ENCODE measurements at regions not wholly inside any gene's neighbourhood (a gene's known extent, or its start where the extent isn't known, plus 50 kb on each side); places are given as distances from the start of the nearest gene placed in this dataset.

DNA sequence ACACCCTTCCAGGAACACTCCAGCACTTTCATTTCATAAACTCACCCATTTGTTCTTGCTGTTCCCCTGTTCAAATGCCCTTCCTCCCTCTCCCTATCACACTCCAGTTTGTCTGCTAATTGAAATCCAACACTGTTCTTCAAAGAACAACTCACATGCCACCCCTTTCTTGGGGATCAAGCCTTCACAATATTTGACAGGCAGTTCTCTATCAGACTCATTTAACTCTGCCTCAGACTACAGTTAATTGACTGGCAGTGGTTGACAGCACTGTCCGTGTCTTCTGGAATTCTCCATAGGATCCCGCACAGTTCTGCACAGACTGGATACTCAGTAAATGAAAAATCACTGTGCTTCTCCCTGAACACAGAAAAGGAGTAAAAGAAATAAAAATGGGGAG, 87.8 kb downstream of the PMP22 start:
- peaks cover 11% of the 10 kb centered on the region for H3K4me1 ChIP-seq (ENCODE audit: insufficient read depth, low read length)

DNA sequence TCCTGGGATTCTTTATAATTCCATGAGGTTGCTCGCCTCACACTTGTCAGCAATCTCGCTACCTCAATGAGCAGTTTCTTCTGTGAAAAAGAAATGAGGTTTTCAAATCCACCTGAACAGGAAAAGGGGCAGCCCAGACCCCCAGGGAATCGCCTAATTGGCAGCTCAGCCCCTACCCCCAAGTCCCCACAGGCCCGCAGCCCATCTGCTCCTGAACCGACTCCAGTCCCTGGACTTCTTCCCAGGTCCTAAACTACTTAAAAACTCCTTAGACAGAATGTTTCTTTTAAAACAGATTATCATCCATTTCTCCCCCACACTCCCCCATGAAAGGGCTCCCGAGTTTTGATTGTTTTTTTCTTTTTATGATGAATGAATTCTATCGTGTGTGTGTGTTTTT, 89.8 kb downstream of the PMP22 start:
- Histone ChIP-seq H3K4me3 (ENCODE audit: low read length) (no peak overlapping the region), H3K27me3 (ENCODE audit: insufficient read depth, low read length) (no peaks in the 10 kb centered on the region), H3K27ac (ENCODE audit: low read length) (no peak overlapping the region), H3K4me1 (ENCODE audit: insufficient read depth, low read length) (peaks cover 11% of the 10 kb centered on the region), H3K9me3 (ENCODE audit: insufficient read depth, low read depth, low read length) (0 out of 2 replicates have a peak, but pooled peaks cover 4% of the 10 kb centered on the region), H3K36me3 (ENCODE audit: insufficient read depth, low read depth, low read length) (no peaks in the 10 kb centered on the region), H3K9ac (ENCODE audit: low read depth, low read length) (no peak overlapping the region)

More for the DNA sequence above, 87.8 kb downstream of the PMP22 start:
- Histone ChIP-seq H3K4me3 (ENCODE audit: low read length) (no peak overlapping the region), H3K9me3 (ENCODE audit: insufficient read depth, low read depth, low read length) (0 out of 2 replicates have a peak, but pooled peaks cover 4% of the 10 kb centered on the region), H3K27me3 (ENCODE audit: insufficient read depth, low read length) (no peaks in the 10 kb centered on the region), H3K9ac (ENCODE audit: low read depth, low read length) (no peak overlapping the region), H3K27ac (ENCODE audit: low read length) (no peak overlapping the region), H3K36me3 (ENCODE audit: insufficient read depth, low read depth, low read length) (no peaks in the 10 kb centered on the region)

DNA sequence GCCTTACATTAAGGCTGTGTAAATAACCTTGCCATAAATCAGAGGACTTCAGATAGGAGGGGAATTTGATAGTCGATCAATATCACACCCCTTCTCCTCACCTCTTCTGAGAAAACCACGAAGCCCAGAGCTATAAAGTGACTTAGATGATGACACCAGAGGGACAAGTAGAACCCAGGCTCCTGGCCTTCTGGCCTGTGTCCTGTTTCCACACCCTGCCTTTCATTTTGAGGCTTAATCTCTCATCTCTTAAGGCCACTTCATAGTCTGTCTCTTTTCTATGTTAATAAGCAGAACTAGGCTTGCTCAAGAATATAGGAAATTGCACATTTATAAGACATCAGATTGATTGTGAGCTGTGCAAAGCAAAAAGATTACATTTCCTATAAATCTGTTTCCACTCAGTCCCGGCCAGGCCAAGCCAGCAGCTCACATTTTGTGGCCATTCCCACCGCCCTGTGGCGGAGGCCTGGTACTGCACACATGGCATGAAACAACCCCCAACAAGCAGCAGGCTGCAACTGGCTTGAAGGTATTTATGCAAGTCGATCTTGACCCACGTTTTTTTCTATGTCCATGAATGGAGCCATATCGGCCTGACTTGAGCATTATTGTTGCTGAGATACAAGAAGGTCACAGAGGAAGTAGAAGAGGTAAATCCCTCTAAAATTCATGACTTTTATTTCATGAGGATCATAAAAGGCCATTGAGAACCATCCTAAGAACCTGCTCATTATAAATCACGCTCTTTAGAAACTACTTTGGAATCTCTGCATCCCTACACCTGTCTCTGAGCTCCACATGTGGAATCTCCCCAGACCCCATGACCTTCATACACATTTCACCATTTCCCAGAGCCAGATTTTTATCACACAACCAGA, 93.7 kb downstream of the PMP22 start:
- H3K27ac ChIP-seq (ENCODE audit: low read length) = no peak overlapping the region
- H3K4me1 ChIP-seq (ENCODE audit: insufficient read depth, low read length) = peaks cover 6% of the 10 kb centered on the region; the same call in 1 of the 2 replicates
- no peaks in the 10 kb centered on the region for H3K36me3 ChIP-seq (ENCODE audit: insufficient read depth, low read depth, low read length)
- H3K27me3 ChIP-seq (ENCODE audit: insufficient read depth, low read length) = no peaks in the 10 kb centered on the region
- no peak overlapping the region for H3K9ac ChIP-seq (ENCODE audit: low read depth, low read length)
- H3K9me3 ChIP-seq (ENCODE audit: insufficient read depth, low read depth, low read length) = 0 out of 2 replicates have a peak, but pooled peaks cover 4% of the 10 kb centered on the region
- H3K4me3 ChIP-seq (ENCODE audit: low read length) = no peak overlapping the region

DNA sequence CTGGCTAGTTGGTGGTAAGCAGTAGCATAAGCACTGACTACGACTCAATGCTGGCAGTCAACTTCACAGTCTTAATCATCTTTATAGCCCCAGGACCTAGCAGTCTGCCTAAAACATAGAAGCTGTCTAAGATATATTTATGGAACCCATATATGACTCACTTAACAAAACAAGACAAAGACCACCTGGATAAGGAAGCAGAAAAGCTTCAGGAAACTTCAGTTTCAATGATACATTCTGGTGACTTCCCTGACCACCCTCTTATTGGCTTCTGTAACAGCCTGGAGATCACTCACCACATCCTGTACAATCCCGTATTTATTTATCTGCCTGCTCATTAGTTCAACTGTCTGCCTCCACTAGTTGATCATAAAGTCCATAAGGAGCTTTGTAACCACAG, 95.5 kb downstream of the PMP22 start:
- Histone ChIP-seq H3K4me1 (ENCODE audit: insufficient read depth, low read length) (peaks cover 6% of the 10 kb centered on the region; the same call in 1 of the 2 replicates), H3K4me3 (ENCODE audit: low read length) (no peak overlapping the region), H3K36me3 (ENCODE audit: insufficient read depth, low read depth, low read length) (no peaks in the 10 kb centered on the region), H3K27ac (ENCODE audit: low read length) (no peak overlapping the region), H3K9ac (ENCODE audit: low read depth, low read length) (no peak overlapping the region), H3K9me3 (ENCODE audit: insufficient read depth, low read depth, low read length) (0 out of 2 replicates have a peak, but pooled peaks cover 4% of the 10 kb centered on the region), H3K27me3 (ENCODE audit: insufficient read depth, low read length) (no peaks in the 10 kb centered on the region)

DNA sequence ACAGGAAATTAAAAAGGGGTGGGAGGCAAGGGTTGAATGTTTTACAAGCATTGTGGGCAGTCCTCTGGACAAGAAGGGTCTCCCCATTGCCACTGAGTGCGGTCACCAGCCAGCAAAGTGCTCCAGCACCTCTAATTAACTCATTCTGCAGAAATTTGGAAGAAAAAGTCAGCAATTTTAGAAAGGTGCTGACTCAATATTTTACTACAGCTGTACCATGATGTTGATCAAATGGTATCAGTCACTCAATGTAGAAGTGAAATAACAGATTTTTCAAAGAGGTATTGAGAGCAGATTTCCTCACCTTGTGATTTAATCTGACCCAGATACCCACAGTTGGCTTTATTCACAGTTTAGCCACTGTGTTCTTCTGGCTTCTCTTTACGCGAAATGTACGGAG, 96.7 kb downstream of the PMP22 start:
- Histone ChIP-seq H3K36me3 (ENCODE audit: insufficient read depth, low read depth, low read length) (no peaks in the 10 kb centered on the region), H3K9ac (ENCODE audit: low read depth, low read length) (no peak overlapping the region), H3K4me3 (ENCODE audit: low read length) (no peak overlapping the region), H3K4me1 (ENCODE audit: insufficient read depth, low read length) (peaks cover 6% of the 10 kb centered on the region; the same call in 1 of the 2 replicates), H3K27me3 (ENCODE audit: insufficient read depth, low read length) (no peaks in the 10 kb centered on the region), H3K9me3 (ENCODE audit: insufficient read depth, low read depth, low read length) (0 out of 2 replicates have a peak, but pooled peaks cover 4% of the 10 kb centered on the region), H3K27ac (ENCODE audit: low read length) (no peak overlapping the region)

DNA sequence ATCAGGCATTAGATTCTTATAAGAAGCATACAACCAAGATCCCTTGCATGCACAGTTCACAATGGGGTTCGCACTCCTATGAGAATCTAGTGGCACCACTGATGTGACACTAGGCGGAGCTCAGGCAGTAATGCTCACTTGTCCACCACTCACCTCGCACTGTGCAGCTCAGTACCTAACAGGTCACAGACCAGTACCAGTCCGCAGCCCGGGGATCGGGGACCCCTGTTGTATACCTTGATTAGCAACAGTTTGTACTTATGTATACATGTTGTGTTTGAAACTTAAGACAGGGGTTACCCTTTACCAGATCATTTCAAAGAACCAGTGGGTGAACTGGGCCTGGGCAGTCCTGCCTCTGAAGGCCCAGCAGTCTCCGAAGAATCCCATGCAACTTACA, 103.7 kb downstream of the PMP22 start:
- no peaks in the 10 kb centered on the region for H3K9me3 ChIP-seq (ENCODE audit: insufficient read depth, low read depth, low read length)
- no peak overlapping the region for H3K9ac ChIP-seq (ENCODE audit: low read depth, low read length)
- no peak overlapping the region for H3K27ac ChIP-seq (ENCODE audit: low read length)
- H3K4me3 ChIP-seq (ENCODE audit: low read length) = no peak overlapping the region
- no peaks in the 10 kb centered on the region for H3K36me3 ChIP-seq (ENCODE audit: insufficient read depth, low read depth, low read length)
- no peaks in the 10 kb centered on the region for H3K4me1 ChIP-seq (ENCODE audit: insufficient read depth, low read length)
- no peaks in the 10 kb centered on the region for H3K27me3 ChIP-seq (ENCODE audit: insufficient read depth, low read length)

DNA sequence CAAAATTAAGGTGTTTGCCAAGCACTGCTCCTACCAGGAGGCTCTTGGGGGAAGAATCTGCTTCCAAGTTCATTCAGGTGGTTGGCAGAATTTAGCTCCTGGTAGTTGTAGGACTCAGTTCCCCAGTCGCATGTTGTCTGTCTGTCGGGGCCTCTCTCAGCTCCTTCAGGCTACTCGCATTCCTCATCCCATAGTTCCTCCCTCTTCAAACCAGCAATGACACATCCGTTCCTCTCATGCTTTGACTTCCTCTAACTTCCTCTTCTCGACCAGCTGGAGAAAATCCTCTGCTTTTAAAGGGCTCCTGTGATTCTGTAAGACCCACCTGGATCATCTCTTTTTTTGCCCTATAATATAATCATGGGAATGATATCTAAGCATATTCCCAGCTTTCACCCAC, 108.1 kb downstream of the PMP22 start:
- no peaks in the 10 kb centered on the region for H3K36me3 ChIP-seq (ENCODE audit: insufficient read depth, low read depth, low read length)
- no peaks in the 10 kb centered on the region for H3K27me3 ChIP-seq (ENCODE audit: insufficient read depth, low read length)

DNA sequence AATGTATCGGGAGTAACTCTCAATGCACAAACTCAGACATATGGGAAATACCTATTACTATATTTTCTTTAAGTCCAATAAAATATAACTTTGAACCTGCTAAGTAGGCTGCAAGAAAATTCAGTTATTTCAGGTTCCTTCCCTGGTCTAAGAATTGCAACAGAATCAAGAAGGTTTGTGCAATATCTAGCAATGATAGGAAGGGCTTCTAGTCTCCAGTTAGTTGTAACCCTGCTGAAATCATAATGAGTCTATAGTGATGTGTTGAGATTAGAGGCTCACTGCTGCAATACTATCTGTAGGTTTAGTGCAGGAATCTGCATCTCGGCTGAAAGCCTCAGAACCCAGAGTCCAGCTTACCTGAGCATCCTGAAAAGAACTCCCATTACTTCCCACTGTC, 110.5 kb downstream of the PMP22 start:
- Histone ChIP-seq H3K9ac (ENCODE audit: low read depth, low read length) (no peak overlapping the region), H3K4me3 (ENCODE audit: low read length) (no peak overlapping the region), H3K9me3 (ENCODE audit: insufficient read depth, low read depth, low read length) (no peaks in the 10 kb centered on the region), H3K4me1 (ENCODE audit: insufficient read depth, low read length) (no peaks in the 10 kb centered on the region), H3K27ac (ENCODE audit: low read length) (no peak overlapping the region), H3K36me3 (ENCODE audit: insufficient read depth, low read depth, low read length) (no peaks in the 10 kb centered on the region), H3K27me3 (ENCODE audit: insufficient read depth, low read length) (no peaks in the 10 kb centered on the region)

More for the DNA sequence above, 108.1 kb downstream of the PMP22 start:
- H3K9me3 ChIP-seq (ENCODE audit: insufficient read depth, low read depth, low read length) = no peaks in the 10 kb centered on the region
- no peaks in the 10 kb centered on the region for H3K4me1 ChIP-seq (ENCODE audit: insufficient read depth, low read length)
- H3K9ac ChIP-seq (ENCODE audit: low read depth, low read length) = no peak overlapping the region
- H3K27ac ChIP-seq (ENCODE audit: low read length) = no peak overlapping the region
- no peak overlapping the region for H3K4me3 ChIP-seq (ENCODE audit: low read length)

DNA sequence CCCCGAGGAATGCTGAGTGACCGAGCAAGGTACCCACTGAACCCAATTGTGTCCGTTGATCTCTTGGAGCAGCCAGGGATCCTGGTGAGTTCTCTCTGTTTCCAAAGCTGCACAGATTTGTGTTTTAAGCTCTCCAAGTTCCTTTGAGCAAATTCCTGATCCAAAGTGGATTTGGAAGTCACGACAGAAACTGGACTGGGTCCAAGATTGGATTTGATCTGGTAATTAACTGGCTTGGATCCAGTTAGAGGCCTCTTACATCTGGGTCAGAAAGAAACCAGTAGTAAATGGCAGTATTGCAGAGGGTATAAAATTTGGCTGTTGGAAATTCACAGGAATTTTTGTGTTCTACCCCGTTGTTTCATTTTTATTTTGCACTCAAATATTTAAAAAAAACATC, 119.5 kb downstream of the PMP22 start:
- no peaks in the 10 kb centered on the region for H3K4me1 ChIP-seq (ENCODE audit: insufficient read depth, low read length)
- H3K9ac ChIP-seq (ENCODE audit: low read depth, low read length) = no peak overlapping the region
- no peaks in the 10 kb centered on the region for H3K27me3 ChIP-seq (ENCODE audit: insufficient read depth, low read length)
- H3K27ac ChIP-seq (ENCODE audit: low read length) = no peak overlapping the region
- no peaks in the 10 kb centered on the region for H3K9me3 ChIP-seq (ENCODE audit: insufficient read depth, low read depth, low read length)
- no peaks in the 10 kb centered on the region for H3K36me3 ChIP-seq (ENCODE audit: insufficient read depth, low read depth, low read length)
- H3K4me3 ChIP-seq (ENCODE audit: low read length) = no peak overlapping the region

DNA sequence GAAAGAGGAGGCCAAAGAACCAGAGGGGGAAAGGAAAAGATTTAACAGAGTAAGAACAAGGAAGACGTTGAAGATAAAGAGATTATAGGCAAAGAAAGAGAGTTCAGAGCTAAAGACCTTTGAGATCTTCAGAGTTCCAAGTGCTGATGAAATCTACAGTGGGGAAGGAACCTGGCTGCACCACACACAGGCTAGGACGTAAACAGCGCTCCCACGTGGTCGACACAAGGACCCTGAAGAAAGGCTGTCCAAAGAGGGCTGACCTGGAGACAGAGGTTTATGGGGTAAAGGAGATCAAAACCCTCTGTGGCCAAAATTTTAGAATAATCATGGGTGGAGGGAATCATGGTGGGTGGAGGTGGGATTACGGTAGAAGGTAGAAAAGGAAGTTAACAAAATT, 121.6 kb downstream of the PMP22 start:
- no peaks in the 10 kb centered on the region for H3K9me3 ChIP-seq (ENCODE audit: insufficient read depth, low read depth, low read length)
- H3K27ac ChIP-seq (ENCODE audit: low read length) = no peak overlapping the region
- no peak overlapping the region for H3K4me3 ChIP-seq (ENCODE audit: low read length)
- no peaks in the 10 kb centered on the region for H3K27me3 ChIP-seq (ENCODE audit: insufficient read depth, low read length)
- H3K4me1 ChIP-seq (ENCODE audit: insufficient read depth, low read length) = no peaks in the 10 kb centered on the region
- H3K9ac ChIP-seq (ENCODE audit: low read depth, low read length) = no peak overlapping the region
- no peaks in the 10 kb centered on the region for H3K36me3 ChIP-seq (ENCODE audit: insufficient read depth, low read depth, low read length)

DNA sequence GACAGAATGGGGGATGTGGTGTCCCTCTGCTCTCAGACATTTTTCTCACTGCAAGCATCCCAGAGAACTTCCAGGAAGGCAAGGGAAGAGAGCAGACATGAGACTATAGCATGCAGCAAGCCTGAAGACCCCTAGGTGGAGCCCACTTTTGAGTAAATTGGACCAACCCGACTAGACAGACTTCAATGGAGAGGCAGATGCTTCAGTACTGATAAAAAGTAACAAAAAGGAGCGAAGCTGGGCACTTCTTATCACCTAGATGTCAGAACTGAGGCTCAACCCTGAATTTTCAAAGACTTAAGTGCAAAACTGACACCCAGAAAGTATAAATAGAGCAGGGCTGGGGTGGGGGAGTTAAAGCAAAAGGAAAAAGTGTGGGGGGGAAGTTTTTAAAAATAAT, 130.8 kb downstream of the PMP22 start:
- Histone ChIP-seq H3K27me3 (ENCODE audit: insufficient read depth, low read length) (no peaks in the 10 kb centered on the region), H3K27ac (ENCODE audit: low read length) (no peak overlapping the region), H3K9me3 (ENCODE audit: insufficient read depth, low read depth, low read length) (no peaks in the 10 kb centered on the region), H3K36me3 (ENCODE audit: insufficient read depth, low read depth, low read length) (no peaks in the 10 kb centered on the region), H3K9ac (ENCODE audit: low read depth, low read length) (no peak overlapping the region), H3K4me1 (ENCODE audit: insufficient read depth, low read length) (no peaks in the 10 kb centered on the region), H3K4me3 (ENCODE audit: low read length) (no peak overlapping the region)

DNA sequence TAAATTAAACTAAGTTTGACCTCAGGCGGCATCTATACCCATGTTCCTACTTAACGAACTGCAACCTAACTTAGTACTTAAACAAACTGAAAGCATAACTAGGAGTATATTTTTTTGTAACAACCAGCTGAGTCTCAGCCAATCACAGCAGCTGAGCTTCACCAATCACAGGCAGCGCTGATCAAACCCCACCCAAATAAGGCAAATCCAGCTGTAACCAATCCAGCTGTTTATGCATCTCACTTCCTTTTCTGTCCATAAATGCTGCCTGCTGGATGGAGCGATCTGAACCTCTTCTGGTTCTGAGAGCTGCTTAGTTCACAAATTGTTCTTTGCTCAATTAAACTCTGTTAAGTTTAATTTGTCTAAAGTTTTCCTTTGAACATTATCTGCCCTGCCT, 131.3 kb downstream of the PMP22 start:
- H3K36me3 ChIP-seq (ENCODE audit: insufficient read depth, low read depth, low read length) = no peaks in the 10 kb centered on the region
- H3K9ac ChIP-seq (ENCODE audit: low read depth, low read length) = no peak overlapping the region
- H3K27ac ChIP-seq (ENCODE audit: low read length) = no peak overlapping the region
- H3K4me3 ChIP-seq (ENCODE audit: low read length) = no peak overlapping the region
- H3K4me1 ChIP-seq (ENCODE audit: insufficient read depth, low read length) = no peaks in the 10 kb centered on the region
- H3K9me3 ChIP-seq (ENCODE audit: insufficient read depth, low read depth, low read length) = no peaks in the 10 kb centered on the region
- H3K27me3 ChIP-seq (ENCODE audit: insufficient read depth, low read length) = no peaks in the 10 kb centered on the region
